HPDE6-E6E7 (cell line): ENCODE measurements at regions not wholly inside any gene's neighbourhood (a gene's known extent, or its start where the extent isn't known, plus 50 kb on each side); places are given as distances from the start of the nearest gene placed in this dataset.

ENCODE experiments used
- DNase-seq: peaks from one replicate; pipeline ENCODE4 v3.0.0; 2011; ENCODE audit warnings: missing footprints; ENCODE audit errors: extremely low spot score

DNA sequence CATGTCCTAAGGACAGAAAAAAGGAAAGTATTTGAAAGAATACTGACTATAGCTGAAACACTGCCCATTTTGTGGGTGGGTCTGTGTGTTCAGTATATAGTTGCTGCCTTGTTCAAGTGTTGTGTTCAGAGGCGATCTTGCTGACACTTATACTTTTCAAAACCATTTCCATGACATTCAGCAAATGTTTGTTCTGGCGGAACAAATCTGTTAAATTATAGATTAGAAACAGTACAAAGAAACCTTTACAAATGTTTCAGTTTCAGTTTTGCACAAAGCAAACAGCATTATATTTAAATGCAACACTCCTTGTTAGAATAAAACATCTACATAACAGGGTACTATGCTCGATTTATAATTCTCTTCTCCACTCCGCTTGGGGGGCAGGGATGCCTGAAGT is 2276.3 kb downstream of the MAT2B start:
- DNase-seq, result no peak

GRCh38 chr5:165783024-165783423 is 2277.6 kb downstream of the MAT2B start:
- DNase-seq, result no peak

- DNase-seq, result no peak
Measured at GRCh38 chr5:165786073-165786472, 2280.7 kb downstream of the MAT2B start.

GRCh38 chr5:165795073-165795472 is 2289.7 kb downstream of the MAT2B start:
- DNase-seq, result no peak

GRCh38 chr5:165805756-165806155 is 2300.3 kb downstream of the MAT2B start:
- DNase-seq, result no peak

DNA sequence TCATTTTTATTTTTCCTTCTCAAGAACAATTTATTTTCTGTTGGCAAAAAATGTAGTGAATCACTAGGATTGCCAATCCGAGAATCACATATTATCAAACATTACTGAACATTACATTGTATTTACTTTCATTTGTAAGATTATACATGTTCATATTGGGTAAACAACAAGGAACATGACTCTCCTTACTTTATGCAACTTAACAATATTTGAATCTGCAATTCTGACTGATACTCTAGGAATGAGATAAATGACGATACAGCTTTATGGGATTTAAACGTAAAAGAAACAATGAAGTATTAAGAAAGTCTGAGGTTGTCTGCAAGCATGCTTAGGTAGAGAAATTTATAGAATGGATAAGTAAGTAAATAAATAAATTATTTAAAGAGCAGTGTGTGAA is 2302.9 kb downstream of the MAT2B start:
- no peak for DNase-seq

- DNase-seq, result no peak
Measured at GRCh38 chr5:165809914-165810313, 2304.5 kb downstream of the MAT2B start.

GRCh38 chr5:165829504-165829903 is 2324.1 kb downstream of the MAT2B start:
- DNase-seq, result no peak

- DNase-seq, result no peak
Measured at GRCh38 chr5:165834891-165835290, 2329.5 kb downstream of the MAT2B start.

DNA sequence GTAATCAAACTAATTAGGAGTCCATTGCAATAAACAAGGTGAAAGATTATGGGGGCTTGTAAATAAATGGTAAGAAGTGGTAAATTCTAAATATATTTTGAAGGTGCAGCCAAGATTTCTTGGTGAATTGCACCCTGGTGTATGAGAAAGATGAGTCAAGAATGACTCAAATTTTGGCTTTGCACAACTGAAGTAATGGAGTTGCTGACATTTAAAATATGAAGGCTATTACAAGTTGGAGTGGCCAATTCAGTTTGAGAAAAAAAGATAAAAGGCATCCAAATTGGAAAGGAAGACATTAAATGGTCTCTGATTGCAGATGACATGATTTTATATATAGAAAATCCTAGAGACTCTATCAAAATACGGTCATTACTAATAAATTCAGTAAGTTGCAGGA is 2330.6 kb downstream of the MAT2B start:
- DNase-seq, result no peak

- no peak for DNase-seq
Measured at GRCh38 chr5:165837286-165837685, 2331.9 kb downstream of the MAT2B start.

DNA sequence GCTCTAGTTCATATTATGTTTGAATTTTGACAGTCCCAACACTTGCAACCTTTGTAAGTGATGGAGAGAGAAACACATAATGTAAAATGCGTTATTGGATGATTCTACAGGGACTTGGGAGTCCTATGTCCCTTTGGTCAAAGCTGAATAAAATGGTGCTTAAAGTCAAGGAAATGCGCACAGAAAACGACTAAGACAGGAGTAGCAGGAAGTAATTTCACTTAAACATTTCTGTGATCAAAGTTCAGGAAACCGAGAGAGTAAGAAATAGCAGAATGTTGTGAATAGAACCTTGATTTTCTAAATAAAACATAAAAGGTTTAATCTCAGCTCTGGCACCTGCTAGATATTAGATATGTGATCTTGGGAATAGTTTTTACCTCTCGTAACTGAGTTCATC is 2339.2 kb downstream of the MAT2B start:
- DNase-seq, result no peak

- no peak for DNase-seq
Measured at GRCh38 chr5:165858118-165858517, 2352.7 kb downstream of the MAT2B start.

- DNase-seq, result no peak
Measured at GRCh38 chr5:165859251-165859650, 2353.8 kb downstream of the MAT2B start.

DNA sequence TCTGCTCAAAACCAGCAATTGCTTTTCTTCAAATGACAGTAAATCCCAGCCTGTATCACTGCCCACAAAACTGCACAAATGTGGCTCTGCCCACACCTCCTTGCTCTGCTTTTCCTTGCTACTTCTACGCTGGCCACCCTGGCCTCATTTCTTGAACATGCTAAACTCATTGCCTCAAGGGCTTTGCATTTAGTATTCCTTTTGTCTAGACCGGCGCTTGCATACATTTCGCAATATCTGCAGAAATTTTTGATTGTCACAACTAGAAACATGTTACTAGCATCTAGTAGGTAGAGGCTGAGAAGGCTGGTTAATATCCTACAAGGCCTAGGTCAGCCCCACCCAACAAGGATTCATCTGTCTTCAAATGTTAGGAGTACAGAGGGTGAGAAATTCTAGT is 2357.8 kb downstream of the MAT2B start:
- DNase-seq, result no peak

DNA sequence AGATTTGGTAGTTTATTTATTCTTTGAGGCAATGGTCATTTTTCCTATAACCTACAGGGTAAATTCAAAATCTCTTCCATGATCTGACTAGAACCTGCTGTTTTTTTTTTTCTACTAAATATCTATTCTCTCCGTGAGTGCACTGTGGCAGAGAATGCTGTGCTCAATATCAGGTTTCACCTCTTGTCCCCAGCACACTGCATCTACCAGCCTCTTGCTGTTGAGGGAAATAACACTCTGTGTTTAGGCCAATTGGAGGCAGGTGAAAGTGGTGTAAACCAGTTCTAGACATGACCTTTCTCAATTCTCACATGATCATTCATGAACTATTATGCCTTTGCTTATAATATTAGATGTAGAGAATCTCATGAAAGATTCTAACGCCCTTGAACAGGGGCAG is 2365.9 kb downstream of the MAT2B start:
- no peak for DNase-seq

GRCh38 chr5:165874851-165875250 is 2369.4 kb downstream of the MAT2B start:
- DNase-seq, result no peak

- DNase-seq, result no peak
Measured at GRCh38 chr5:165876538-165876937, 2371.1 kb downstream of the MAT2B start.

- no peak for DNase-seq
Measured at GRCh38 chr5:165877475-165877874, 2372.1 kb downstream of the MAT2B start.

DNA sequence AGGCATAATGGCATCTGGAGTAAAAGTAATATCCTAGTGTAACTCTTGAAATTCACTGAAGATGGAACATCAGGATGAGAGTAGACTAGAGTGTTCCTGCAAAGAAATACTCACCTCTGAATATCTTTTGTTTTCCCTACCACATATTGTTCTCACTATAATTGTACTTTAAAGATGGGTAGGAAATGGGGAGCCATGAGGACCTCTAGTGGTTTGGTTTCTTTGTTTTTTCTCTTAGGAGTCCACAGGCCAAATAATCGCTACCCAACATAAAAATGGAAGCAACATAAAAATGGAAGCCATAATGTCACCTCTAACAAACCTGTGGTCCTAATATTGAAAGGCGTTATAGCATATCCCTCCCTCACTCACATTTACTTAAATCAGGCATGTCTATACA is 2375.8 kb downstream of the MAT2B start:
- peak; percentile 0 for DNase-seq

- DNase-seq, result no peak
Measured at GRCh38 chr5:165882099-165882498, 2376.7 kb downstream of the MAT2B start.

- no peak for DNase-seq
Measured at GRCh38 chr5:165885623-165886350, 2380.4 kb downstream of the MAT2B start.

GRCh38 chr5:165887147-165887546 is 2381.7 kb downstream of the MAT2B start:
- no peak for DNase-seq

GRCh38 chr5:165892383-165892782 is 2387.0 kb downstream of the MAT2B start:
- no peak for DNase-seq
